Neural cell (in vitro differentiated cells): ENCODE measurements at regions not wholly inside any gene's neighbourhood (a gene's known extent, or its start where the extent isn't known, plus 50 kb on each side); places are given as distances from the start of the nearest gene placed in this dataset.

ENCODE experiments used
- H2AFZ ChIP-seq: fragments of 200-600, 300-800 bp; sonication (generic), shearing (Covaris generic); 2 replicates; pipeline ENCODE4 v1.6.0; 2014; ENCODE audit warnings: low read depth, mild to moderate bottlenecking, antibody characterized with exemption, low read length, moderate library complexity
- H3F3A ChIP-seq: fragments of 200-600 bp; shearing (Covaris generic); 2 replicates; pipeline ENCODE4 v1.6.1; 2016; ENCODE audit warnings: mild to moderate bottlenecking, moderate library complexity, mixed read lengths, antibody characterized with exemption, low read length; ENCODE audit not compliant: insufficient read depth, poor library complexity, severe bottlenecking
- H3K27ac ChIP-seq: fragments of 200-600, 300-800 bp; sonication (generic), shearing (Covaris generic); 2 replicates; pipeline ENCODE4 v1.5.1; 2014; ENCODE audit warnings: mild to moderate bottlenecking, low read length, moderate library complexity
- H3K27me3 ChIP-seq: fragments of 300-800, 200-600 bp; sonication (generic), shearing (Covaris generic); 2 replicates; pipeline ENCODE4 v1.6.0; 2014; ENCODE audit warnings: mild to moderate bottlenecking, low read depth, low read length, moderate library complexity; ENCODE audit not compliant: insufficient read depth
- H3K36me3 ChIP-seq: fragments of 300-800, 200-600 bp; sonication (generic), shearing (Covaris generic); 2 replicates; pipeline ENCODE4 v1.5.1; 2014; ENCODE audit warnings: mild to moderate bottlenecking, antibody characterized with exemption, low read length, moderate library complexity; ENCODE audit not compliant: insufficient read depth
- H3K4me2 ChIP-seq: fragments of 300-800, 200-600 bp; sonication (generic), shearing (Covaris generic); 2 replicates; pipeline ENCODE4 v1.6.0; 2014; ENCODE audit warnings: mild to moderate bottlenecking, low read length
- H3K4me3 ChIP-seq: fragments of 300-800, 200-600 bp; sonication (generic), shearing (Covaris generic); 2 replicates; pipeline ENCODE4 v1.5.1; 2014; ENCODE audit warnings: mild to moderate bottlenecking, low read length, moderate library complexity
- H3K79me2 ChIP-seq: fragments of 200-600 bp; shearing (Covaris generic); replicated peaks from 2 replicates; pipeline ENCODE4 v1.6.0; 2014; ENCODE audit warnings: mild to moderate bottlenecking, low read length, moderate library complexity; ENCODE audit not compliant: insufficient read depth
- H3K9ac ChIP-seq: fragments of 300-800, 200-600 bp; sonication (generic), shearing (Covaris generic); 2 replicates; pipeline ENCODE4 v1.6.1; 2016; ENCODE audit warnings: mild to moderate bottlenecking, low read length, mixed read lengths
- H3K9me2 ChIP-seq: fragments of 200-600 bp; shearing (Covaris generic); 2 replicates; pipeline ENCODE4 v1.6.1; 2016; ENCODE audit warnings: mild to moderate bottlenecking, low read length, mixed read lengths; ENCODE audit not compliant: insufficient read depth
- H3K9me3 ChIP-seq: fragments of 200-600, 300-800 bp; sonication (generic), shearing (Covaris generic); 2 replicates; pipeline ENCODE4 v1.6.1; 2016; ENCODE audit warnings: mild to moderate bottlenecking, mixed run types, low read length, moderate library complexity, mixed read lengths
- H4K20me1 ChIP-seq: fragments of 200-600 bp; shearing (Covaris generic); 2 replicates; pipeline ENCODE4 v1.6.1; 2016; ENCODE audit warnings: mild to moderate bottlenecking, mixed run types; ENCODE audit not compliant: insufficient read depth
- CTCF ChIP-seq: fragments of 450-650 bp; IDR thresholded peaks from 2 replicates; pipeline ENCODE4 v1.5.1; 2014; ENCODE audit warnings: antibody characterized with exemption, mild to moderate bottlenecking, moderate library complexity; ENCODE audit not compliant: poor library complexity, severe bottlenecking
- EP300 ChIP-seq: fragments of 450-650 bp; conservative IDR thresholded peaks from 2 replicates; pipeline ENCODE4 v1.6.1; 2014; ENCODE audit warnings: antibody characterized with exemption, mild to moderate bottlenecking, moderate library complexity; ENCODE audit not compliant: poor library complexity, severe bottlenecking
- EZH2 ChIP-seq: fragments of 200-600, 300-800 bp; shearing (Covaris generic), sonication (generic); IDR thresholded peaks from 2 replicates; pipeline ENCODE4 v1.6.1; 2014; ENCODE audit warnings: antibody characterized with exemption, low read length, borderline replicate concordance, mild to moderate bottlenecking; ENCODE audit not compliant: insufficient read depth, poor library complexity, severe bottlenecking
- MXI1 ChIP-seq: fragments of 450-650 bp; conservative IDR thresholded peaks from 2 replicates; pipeline ENCODE4 v1.6.1; 2014; ENCODE audit warnings: antibody characterized with exemption, mild to moderate bottlenecking; ENCODE audit not compliant: poor library complexity, severe bottlenecking
- POLR2AphosphoS5 ChIP-seq: IDR thresholded peaks from 2 replicates; pipeline ENCODE4 v1.6.1; 2012
- RAD21 ChIP-seq: fragments of 450-650 bp; conservative IDR thresholded peaks from 2 replicates; pipeline ENCODE4 v1.6.1; 2014; ENCODE audit warnings: antibody characterized with exemption, mild to moderate bottlenecking, moderate library complexity
- REST ChIP-seq: IDR thresholded peaks from 2 replicates; pipeline ENCODE4 v1.6.1; 2012; ENCODE audit warnings: borderline replicate concordance
- SMC3 ChIP-seq: fragments of 450-650 bp; conservative IDR thresholded peaks from 2 replicates; pipeline ENCODE4 v1.6.1; 2014; ENCODE audit warnings: antibody characterized with exemption, mild to moderate bottlenecking, moderate library complexity; ENCODE audit not compliant: poor library complexity
- TAF1 ChIP-seq: IDR thresholded peaks from 2 replicates; pipeline ENCODE4 v1.6.1; 2012; ENCODE audit warnings: low read depth

- H3K79me2 ChIP-seq: no peaks in the 10 kb centered on the region
- no peak overlapping the region for H2AFZ ChIP-seq
- no peaks in the 10 kb centered on the region for H4K20me1 ChIP-seq
- no peaks in the 10 kb centered on the region for H3K36me3 ChIP-seq
- H3K27ac ChIP-seq: no peak overlapping the region
- H3K9me3 ChIP-seq: no peaks in the 10 kb centered on the region
- H3K27me3 ChIP-seq: no peaks in the 10 kb centered on the region
- no peak overlapping the region for H3K9ac ChIP-seq
- TF ChIP-seq SMC3 (no peak), EP300 (no peak), MXI1 (no peak)
- H3K9me2 ChIP-seq: no peaks in the 10 kb centered on the region
- H3K4me3 ChIP-seq: no peak overlapping the region
- no peaks in the 10 kb centered on the region for H3F3A ChIP-seq
- H3K4me2 ChIP-seq: no peak overlapping the region
Measured at GRCh38 chr16:13557418-13557817, 362.5 kb upstream of the ERCC4 start.

GRCh38 chr16:13558752-13559151 lies 361.2 kb upstream of the ERCC4 start:
- H3K27ac ChIP-seq: no peak overlapping the region
- H3K36me3 ChIP-seq: no peaks in the 10 kb centered on the region
- TF ChIP-seq REST: no peak
- TF ChIP-seq TAF1: no peak
- no peak for TF ChIP-seq SMC3
- TF ChIP-seq EP300: no peak
- no peak for TF ChIP-seq EZH2
- no peak for TF ChIP-seq MXI1
- TF ChIP-seq CTCF: no peak
- no peak for TF ChIP-seq POLR2AphosphoS5
- no peak for TF ChIP-seq RAD21
- no peaks in the 10 kb centered on the region for H3F3A ChIP-seq
- H2AFZ ChIP-seq: no peak overlapping the region
- no peaks in the 10 kb centered on the region for H4K20me1 ChIP-seq
- H3K9me2 ChIP-seq: no peaks in the 10 kb centered on the region
- no peaks in the 10 kb centered on the region for H3K27me3 ChIP-seq
- no peak overlapping the region for H3K4me2 ChIP-seq
- H3K9ac ChIP-seq: no peak overlapping the region
- no peak overlapping the region for H3K4me3 ChIP-seq
- H3K9me3 ChIP-seq: no peaks in the 10 kb centered on the region
- H3K79me2 ChIP-seq: no peaks in the 10 kb centered on the region

- no peaks in the 10 kb centered on the region for H3K9me2 ChIP-seq
- H3K4me3 ChIP-seq: no peak overlapping the region
- no peak overlapping the region for H3K9ac ChIP-seq
- H3F3A ChIP-seq: no peaks in the 10 kb centered on the region
- no peak for TF ChIP-seq POLR2AphosphoS5
- TF ChIP-seq EZH2: no peak
- H3K9me3 ChIP-seq: no peaks in the 10 kb centered on the region
- no peak overlapping the region for H3K4me2 ChIP-seq
- H3K27ac ChIP-seq: no peak overlapping the region
- H3K36me3 ChIP-seq: no peaks in the 10 kb centered on the region
- no peaks in the 10 kb centered on the region for H3K79me2 ChIP-seq
- no peak overlapping the region for H2AFZ ChIP-seq
- no peaks in the 10 kb centered on the region for H4K20me1 ChIP-seq
- no peaks in the 10 kb centered on the region for H3K27me3 ChIP-seq
Measured at GRCh38 chr16:13559624-13560023, 360.3 kb upstream of the ERCC4 start.
